Colonic mucosa (tissue), 4 donors: ENCODE measurements at regions not wholly inside any gene's neighbourhood (a gene's known extent, or its start where the extent isn't known, plus 50 kb on each side); places are given as distances from the start of the nearest gene placed in this dataset.
"Not testable (repeated sequence)": the region's sequence is repeated elsewhere in the genome, so short reads cannot be mapped to it uniquely, and the experiment has no call there.

ENCODE experiments used
- DNase-seq: peaks from one replicate; pipeline ENCODE4 v3.0.0-alpha.2; 2020
- H3K27ac ChIP-seq: fragments of 200-600 bp; one replicate; pipeline ENCODE4 v1.8.0; 2021
- H3K27me3 ChIP-seq: fragments of 200-600 bp; one replicate; pipeline ENCODE4 v1.8.0; 2021
- H3K36me3 ChIP-seq: fragments of 200-600 bp; one replicate; pipeline ENCODE4 v1.8.0; 2021
- H3K4me1 ChIP-seq: fragments of 200-600 bp; one replicate; pipeline ENCODE4 v1.8.0; 2021; ENCODE audit warnings: mild to moderate bottlenecking
- H3K4me3 ChIP-seq: fragments of 200-600 bp; one replicate; pipeline ENCODE4 v1.8.0; 2021
- H3K9ac ChIP-seq, 2 donors: one replicate each; pipeline ENCODE4 v1.7.0; 2013; ENCODE audit warnings: control low read depth in 2 of 2, low read depth in 2 of 2, low read length in 2 of 2
- H3K9me3 ChIP-seq: fragments of 200-600 bp; one replicate; pipeline ENCODE4 v1.8.0; 2021
- intact Hi-C: fragments of 100-400 bp; cut with DNase I; formaldehyde crosslinking; loops from one replicate; pipeline ENCODE4 v1.14.1; 2022
- TF ChIP-seq, protein P1 (sequence below): fragments of 200-600 bp; IDR thresholded peaks from one replicate; pipeline ENCODE4 v1.8.0; 2022; ENCODE audit warnings: antibody characterized with exemption, mild to moderate bottlenecking
- donor health status: healthy.
- donor health status: DM: no; HTN: no; CAD: no.
- donor health status: DM: no; HTN: no; CAD: no.

DNA sequence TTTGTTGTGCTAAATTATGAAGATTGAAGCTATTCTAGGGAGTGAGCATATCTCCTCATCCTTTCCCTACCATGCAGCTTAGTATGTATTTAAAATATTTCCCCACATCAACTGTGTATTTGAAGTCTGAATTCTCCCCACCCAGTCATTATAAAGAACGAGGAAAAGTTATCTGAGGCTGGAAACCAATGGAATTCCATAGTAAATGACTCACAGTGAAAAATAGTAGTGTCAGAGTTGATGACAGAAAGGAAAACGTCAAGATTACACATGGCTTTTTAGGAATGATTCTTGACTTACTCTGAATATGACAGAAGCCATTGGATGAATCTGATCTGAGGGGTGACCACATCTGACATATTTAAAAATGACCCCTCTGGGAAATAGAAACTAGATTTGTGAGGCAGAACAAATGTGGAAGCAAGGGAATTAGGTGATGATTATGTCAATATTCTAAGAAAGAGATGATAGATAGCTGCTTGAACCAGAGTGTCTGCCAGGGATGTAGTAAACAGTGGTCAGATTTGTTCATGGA lies 1768.9 kb upstream of the CDH9 start:
- Histone ChIP-seq H3K9ac (no peak overlapping the region), H3K27me3 (no peaks in the 10 kb centered on the region), H3K27ac (no peak overlapping the region), H3K36me3 (no peaks in the 10 kb centered on the region), H3K4me1 (no peaks in the 10 kb centered on the region), H3K4me3 (no peak overlapping the region), H3K9me3 (no peaks in the 10 kb centered on the region)
- no peak for DNase-seq
- intact Hi-C loops: no loop called here
- TF ChIP-seq, protein P1, sequence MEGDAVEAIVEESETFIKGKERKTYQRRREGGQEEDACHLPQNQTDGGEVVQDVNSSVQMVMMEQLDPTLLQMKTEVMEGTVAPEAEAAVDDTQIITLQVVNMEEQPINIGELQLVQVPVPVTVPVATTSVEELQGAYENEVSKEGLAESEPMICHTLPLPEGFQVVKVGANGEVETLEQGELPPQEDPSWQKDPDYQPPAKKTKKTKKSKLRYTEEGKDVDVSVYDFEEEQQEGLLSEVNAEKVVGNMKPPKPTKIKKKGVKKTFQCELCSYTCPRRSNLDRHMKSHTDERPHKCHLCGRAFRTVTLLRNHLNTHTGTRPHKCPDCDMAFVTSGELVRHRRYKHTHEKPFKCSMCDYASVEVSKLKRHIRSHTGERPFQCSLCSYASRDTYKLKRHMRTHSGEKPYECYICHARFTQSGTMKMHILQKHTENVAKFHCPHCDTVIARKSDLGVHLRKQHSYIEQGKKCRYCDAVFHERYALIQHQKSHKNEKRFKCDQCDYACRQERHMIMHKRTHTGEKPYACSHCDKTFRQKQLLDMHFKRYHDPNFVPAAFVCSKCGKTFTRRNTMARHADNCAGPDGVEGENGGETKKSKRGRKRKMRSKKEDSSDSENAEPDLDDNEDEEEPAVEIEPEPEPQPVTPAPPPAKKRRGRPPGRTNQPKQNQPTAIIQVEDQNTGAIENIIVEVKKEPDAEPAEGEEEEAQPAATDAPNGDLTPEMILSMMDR: no peak

DNA sequence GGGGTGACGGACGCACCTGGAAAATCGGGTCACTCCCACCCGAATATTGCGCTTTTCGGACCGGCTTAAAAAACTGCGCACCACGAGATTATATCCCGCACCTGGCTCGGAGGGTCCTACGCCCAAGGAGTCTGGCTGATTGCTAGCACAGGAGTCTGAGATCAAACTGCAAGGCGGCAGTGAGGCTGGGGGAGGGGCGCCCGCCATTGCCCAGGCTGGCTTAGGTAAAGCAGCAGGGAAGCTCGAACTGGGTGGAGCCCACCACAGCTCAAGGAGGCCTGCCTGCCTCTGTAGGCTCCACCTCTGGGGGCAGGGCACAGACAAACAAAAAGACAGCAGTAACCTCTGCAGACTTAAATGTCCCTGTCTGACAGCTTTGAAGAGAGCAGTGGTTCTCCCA lies 1760.6 kb upstream of the CDH9 start:
- H3K4me1 ChIP-seq, H3K9me3 ChIP-seq, H3K27me3 ChIP-seq, H3K36me3 ChIP-seq, H3K27ac ChIP-seq, DNase-seq, H3K4me3 ChIP-seq, H3K9ac ChIP-seq, intact Hi-C loops: not testable (repeated sequence)

- DNase-seq: no peak
- intact Hi-C loops: no loop called here
These were observed 1750.6 kb upstream of the CDH9 start for GRCh38 chr5:28788954-28789353.

GRCh38 chr5:28780083-28780692 lies 1741.8 kb upstream of the CDH9 start:
- TF ChIP-seq, protein P1: no peak
- Histone ChIP-seq H3K4me1 (no peaks in the 10 kb centered on the region), H3K9me3 (no peaks in the 10 kb centered on the region), H3K27me3 (no peaks in the 10 kb centered on the region), H3K9ac (no peak overlapping the region), H3K27ac (no peak overlapping the region), H3K4me3 (no peak overlapping the region), H3K36me3 (no peaks in the 10 kb centered on the region)
- no peak for DNase-seq
- intact Hi-C loops: no loop called here

More at GRCh38 chr5:28788954-28789353, 1750.6 kb upstream of the CDH9 start:
- Histone ChIP-seq H3K27ac (no peak overlapping the region), H3K27me3 (no peaks in the 10 kb centered on the region), H3K4me1 (no peaks in the 10 kb centered on the region), H3K4me3 (no peak overlapping the region), H3K36me3 (no peaks in the 10 kb centered on the region), H3K9ac (no peak overlapping the region), H3K9me3 (no peaks in the 10 kb centered on the region)
- TF ChIP-seq, protein P1: no peak

DNA sequence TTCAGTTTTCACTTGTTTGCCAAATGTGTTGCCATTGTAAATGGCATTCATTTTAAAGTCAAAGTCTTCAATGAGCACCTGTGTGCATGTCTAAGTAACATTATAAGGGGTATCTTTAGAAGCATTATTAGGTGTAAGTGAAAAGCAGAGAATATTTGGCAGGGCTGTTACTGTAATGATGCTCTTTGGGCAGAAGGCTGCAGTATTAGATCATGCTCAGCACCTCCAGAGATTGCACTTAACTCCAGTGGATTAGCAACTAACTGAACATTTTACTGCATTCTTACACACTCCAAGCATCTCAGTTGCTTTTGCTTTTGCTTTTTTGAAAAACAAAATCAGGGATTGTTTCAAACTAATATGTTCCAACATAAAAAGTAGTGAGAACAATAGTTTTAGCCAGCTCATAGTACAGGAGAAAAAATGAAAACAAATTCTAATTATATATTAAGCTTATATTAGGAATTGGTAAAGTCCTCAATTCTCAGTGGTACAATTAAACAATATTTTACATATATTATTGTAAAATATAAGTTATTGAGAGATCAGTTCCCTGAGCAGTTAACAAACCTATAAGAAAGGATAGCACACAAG lies 1740.9 kb upstream of the CDH9 start:
- Histone ChIP-seq H3K9ac (no peak overlapping the region), H3K27me3 (no peaks in the 10 kb centered on the region), H3K27ac (no peak overlapping the region), H3K36me3 (no peaks in the 10 kb centered on the region), H3K4me1 (no peaks in the 10 kb centered on the region), H3K9me3 (no peaks in the 10 kb centered on the region), H3K4me3 (no peak overlapping the region)
- intact Hi-C loops: no loop called here
- TF ChIP-seq, protein P1: no peak
- no peak for DNase-seq

DNA sequence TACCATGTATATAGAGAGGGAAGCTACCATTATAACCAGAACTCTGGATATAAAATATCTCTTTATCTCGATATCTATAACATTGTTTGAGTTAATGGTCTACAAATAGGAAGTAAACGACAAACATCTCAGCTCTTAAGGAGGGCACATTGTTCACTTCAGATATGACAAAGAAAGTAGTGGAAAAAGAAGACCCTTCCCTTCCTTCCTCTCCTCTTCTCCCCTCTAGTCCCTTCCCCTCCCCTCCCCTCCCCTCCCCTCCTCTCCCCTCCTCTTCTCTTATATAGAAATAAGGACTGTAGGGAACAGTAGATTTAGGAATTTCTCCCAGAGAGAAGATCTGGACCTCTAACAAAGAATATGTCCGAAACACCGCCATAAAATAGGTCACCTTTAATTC lies 1731.9 kb upstream of the CDH9 start:
- DNase-seq: no peak
- Histone ChIP-seq H3K4me1 (no peaks in the 10 kb centered on the region), H3K27me3 (no peaks in the 10 kb centered on the region), H3K4me3 (no peak overlapping the region), H3K36me3 (no peaks in the 10 kb centered on the region), H3K9me3 (no peaks in the 10 kb centered on the region), H3K9ac (no peak overlapping the region), H3K27ac (no peak overlapping the region)
- TF ChIP-seq, protein P1: no peak
- intact Hi-C loops: no loop called here
